Nucleus accumbens (tissue), 56 donors: ENCODE measurements at regions not wholly inside any gene's neighbourhood (a gene's known extent, or its start where the extent isn't known, plus 50 kb on each side); places are given as distances from the start of the nearest gene placed in this dataset.
"Not testable (repeated sequence)": the region's sequence is repeated elsewhere in the genome, so short reads cannot be mapped to it uniquely, and the experiment has no call there.

Experiments
- DNase-seq, 56 donors: peaks; one replicate each; lab custom pipeline; 2025; lab: John Stamatoyannopoulos, UW

DNA sequence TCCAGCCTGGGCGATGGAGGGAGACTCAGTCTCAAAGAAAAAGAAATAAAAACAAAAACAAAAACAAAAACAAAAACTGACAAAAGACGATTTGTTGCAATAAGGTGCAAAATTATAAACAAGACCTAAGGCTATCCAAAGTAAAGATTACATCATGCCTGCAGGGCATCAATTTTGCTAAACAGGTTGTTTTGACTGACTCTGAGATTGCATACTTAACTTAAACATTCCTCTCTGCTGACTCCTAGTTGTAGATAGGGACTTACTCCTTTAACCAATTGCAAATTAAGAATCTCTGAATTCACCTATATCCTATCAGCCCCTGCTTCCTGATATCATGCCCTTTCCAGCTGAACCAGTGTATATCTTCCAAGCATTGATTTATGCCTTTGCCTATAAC, 2687.3 kb downstream of the PCDH7 start:
- no peak for DNase-seq

DNA sequence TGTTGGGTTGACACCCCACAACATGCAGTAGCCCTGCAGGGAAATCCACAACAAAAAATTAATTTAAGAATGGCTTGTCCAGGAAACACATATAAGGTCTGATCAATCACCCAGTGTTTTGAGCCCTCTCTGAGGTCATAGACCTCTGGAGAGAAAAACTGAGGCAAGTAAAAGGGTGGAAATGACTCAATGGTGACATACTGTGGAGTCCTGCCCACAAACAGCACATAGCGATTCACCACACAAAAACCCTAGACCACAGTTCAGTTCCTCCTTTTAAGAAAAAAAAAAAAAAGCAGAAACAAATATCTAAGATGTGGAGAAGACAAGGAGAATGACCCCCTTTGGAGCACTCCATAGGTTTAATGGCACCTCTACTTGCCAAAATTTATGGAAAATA, 2691.0 kb downstream of the PCDH7 start:
- no peak for DNase-seq

DNA sequence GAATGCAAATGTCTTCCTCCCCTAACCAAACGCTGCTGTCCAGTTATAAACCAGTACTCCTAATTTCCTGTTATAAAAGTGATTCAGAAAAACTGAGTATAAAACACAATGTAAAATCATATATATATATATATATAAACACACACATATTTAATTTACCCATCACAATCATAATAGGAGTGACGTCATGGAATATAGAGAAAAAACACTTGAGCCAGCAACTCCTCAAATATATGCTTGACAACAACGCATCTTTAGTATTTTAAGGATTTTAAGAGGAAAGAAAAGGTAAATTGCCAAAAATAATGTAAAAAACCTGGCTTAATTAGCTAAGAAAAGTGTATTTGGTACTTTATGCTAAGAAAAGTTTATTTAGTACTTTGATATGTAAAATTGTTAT, 2701.7 kb downstream of the PCDH7 start:
- no peak for DNase-seq

DNA sequence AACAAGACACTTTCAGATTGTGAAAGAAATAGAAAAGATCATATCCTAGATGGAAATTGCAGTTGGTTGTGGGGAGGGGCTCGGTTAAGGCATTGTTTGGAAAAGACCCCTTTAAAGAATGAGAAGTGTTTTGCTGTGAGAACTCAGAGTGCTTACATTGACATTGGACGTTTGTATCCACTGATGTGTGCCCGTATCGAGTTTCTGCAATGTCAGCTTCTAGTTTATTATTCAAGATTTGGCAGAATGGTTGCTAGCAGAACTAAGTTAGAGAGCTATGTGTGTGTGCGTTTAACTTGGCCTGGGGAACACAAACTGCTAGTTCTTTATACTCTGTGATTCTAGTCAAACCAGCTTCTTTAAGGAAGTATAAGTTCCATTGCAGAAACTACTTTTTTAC, 2702.5 kb downstream of the PCDH7 start:
- DNase-seq = no peak

DNA sequence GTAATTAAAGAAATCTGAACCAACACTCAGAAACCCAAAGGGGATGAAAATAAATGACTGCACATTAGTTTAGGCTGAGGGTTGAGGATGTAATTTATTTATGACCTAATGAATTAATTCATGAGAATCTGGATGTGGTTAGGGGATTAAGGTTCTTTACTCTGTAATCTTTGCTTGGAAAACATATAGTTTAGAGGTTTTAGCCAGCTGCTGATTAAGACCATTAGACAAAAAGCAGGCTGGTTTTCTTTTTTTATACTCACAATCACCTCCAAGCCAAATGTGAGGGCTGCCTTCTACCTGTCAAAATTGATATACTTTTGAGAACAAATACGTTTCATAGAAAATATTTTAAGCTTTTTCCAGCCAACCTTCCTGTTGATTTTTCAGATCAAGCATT, 2705.8 kb downstream of the PCDH7 start:
- DNase-seq = no peak

DNA sequence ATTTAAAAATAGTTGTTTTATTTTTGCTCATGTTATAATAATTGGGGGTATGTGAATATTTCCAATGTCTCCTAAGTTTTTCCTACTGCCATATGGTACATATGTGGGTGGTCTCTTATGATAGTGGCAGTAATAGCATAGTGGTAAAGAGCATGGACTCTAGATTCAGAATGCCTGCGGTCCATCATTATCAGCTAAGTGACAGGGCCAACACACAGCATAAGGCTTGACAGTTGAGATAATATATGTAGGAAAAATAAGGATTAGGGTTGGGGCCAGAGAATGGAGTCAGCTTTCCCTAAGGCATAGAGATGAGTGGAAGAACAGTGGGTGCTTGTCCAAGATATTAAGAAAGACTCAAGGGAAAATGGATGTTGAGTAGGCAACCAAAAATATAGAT, 2707.5 kb downstream of the PCDH7 start:
- no peak for DNase-seq

DNA sequence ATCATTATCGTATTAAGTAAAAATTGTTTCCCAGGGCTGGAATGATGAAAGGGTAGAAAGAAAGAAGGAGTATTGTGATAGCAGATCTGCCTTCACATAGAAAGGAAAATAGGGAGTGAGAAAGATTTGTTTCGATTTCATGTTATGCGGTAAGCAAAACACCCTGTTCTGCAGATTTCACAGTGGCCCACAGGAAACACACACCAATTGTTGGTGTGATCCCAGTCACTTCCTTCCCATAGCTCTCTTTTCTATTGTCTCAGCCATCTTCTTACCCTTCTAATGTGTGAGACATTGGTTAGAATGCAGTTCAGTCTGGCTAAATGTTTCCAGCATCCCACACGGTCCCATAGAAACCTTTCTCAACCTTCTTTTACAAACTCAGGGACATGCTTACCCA, 2709.8 kb downstream of the PCDH7 start:
- DNase-seq = no peak

DNA sequence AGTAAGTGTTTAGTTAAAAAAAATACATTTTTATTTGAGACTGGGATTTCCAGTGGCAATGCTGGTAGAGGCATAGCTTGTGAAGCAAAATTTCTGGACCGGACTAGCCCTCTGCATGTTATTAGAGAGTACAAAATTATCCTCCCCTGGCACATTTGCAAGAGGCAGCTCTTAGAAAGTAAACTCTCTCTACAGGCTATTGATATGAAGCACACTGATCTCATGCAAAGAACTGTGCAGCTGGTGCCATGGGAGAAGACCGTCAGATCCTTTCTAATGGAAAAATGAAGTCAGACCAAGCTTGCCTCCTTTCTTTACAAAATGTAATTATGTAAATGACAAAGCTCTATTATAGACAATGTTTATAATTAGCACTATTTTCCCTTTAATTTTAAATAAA, 2717.2 kb downstream of the PCDH7 start:
- DNase-seq = no peak

DNA sequence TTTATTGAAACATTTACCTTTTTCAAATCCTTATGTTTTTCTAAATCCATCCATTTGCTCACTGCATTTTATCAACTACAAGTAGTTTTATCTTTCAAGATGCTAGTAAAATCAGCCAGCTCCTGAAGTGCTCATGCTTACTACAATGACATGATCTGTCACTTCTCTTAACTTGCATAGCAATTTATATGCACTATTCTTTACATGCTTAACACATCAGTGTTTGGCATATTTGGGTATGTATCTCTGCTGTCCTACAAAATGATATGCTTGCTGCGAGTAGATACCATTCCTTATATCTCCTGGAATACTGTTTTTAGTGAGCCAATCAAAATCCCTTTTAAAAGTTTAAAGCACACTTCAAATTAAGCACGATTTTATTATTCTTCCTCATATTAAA, 2726.8 kb downstream of the PCDH7 start:
- DNase-seq = no peak

DNA sequence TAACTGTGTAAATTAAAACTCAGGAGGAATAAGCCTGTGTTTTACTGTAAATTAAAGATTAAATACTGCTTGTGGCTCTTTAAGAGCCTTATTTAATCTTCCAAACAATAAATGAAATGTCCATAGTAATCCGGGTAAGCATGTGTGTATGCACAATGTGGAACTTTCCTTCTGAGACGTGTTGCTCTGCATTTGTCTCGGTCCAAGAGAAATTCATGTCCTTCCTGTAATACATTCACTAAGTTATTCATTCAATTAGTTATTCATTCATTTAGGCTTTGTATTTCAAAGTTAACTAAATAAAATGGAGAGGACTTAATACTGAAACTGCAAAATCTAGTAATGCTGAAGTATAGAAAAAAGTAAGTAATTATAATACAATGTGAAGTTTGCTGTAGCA, 2728.8 kb downstream of the PCDH7 start:
- DNase-seq = no peak

DNA sequence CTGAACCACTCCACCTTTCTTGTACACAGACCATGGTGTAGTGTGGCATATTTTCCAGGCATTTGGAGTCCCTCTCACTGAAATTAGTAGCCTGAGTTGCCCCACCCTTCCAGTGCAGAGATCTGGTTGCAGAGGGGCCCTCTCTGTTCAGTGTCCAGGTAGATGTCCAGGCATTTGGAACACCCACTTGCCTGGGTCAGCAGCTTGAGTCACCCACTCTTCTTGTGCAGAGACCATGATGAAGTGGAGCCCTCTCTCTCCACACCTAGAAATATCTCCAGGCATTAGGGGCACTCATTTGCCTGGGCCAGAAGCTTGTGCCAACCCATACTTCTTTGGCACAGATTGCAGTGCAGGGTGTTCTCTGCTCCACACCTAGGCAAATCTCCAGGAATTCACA, 2733.3 kb downstream of the PCDH7 start:
- no peak for DNase-seq

DNA sequence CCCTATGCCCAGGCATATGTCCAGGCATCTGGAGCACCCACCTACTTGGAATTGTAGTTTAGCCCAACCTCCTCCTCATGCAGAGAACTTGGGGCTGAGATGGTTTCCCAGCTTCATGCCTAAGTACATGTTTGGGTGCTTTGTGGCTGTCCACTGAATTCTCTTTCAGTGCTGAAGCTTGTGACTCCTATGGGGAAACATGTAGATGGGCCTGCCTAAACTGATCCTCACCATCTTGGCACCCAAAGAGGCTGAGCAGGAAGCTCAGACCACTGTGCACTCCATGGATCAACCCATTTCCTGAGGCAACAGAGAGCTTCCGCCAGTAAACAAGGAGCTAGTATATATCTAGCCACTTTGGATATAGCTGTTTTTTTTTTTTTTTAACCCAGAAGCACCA, 2733.7 kb downstream of the PCDH7 start:
- no peak for DNase-seq

DNA sequence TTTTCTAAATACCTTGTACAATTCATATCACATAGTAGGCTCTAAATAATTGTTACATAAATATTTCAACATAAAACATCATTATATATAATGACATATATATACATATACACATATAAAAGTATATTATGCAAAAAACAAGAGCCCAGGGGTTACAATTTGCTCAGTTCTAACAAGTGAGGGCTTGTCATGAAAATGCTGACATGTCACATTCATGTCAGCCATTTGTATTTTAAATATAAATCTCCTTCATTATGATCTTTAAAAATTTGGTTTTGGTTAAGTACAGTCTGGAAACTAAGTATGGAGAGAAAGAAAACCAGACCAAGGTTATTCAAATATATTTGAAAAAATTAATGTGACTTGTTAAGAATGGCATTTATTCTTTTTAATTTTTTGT, 2745.4 kb downstream of the PCDH7 start:
- DNase-seq = no peak

DNA sequence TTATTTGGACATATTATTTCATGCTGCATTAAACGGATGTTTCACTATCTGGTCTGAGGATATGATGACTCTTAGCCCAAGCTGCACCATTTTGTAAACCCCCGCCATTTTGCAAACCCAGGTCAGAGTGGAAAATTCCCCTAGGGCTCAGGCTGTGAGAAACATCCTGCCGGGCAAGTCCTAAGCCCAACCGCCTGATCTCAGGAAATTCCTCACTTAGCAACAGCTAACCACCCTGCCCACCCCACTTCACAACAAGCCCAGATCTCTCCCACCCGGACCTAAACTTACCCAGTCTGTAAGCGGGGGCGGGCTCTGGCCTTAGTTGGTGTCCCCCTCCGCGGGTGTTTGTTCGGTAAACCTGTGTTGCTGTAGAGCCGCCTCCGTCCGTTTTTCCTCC, 2747.1 kb downstream of the PCDH7 start:
- no peak for DNase-seq

DNA sequence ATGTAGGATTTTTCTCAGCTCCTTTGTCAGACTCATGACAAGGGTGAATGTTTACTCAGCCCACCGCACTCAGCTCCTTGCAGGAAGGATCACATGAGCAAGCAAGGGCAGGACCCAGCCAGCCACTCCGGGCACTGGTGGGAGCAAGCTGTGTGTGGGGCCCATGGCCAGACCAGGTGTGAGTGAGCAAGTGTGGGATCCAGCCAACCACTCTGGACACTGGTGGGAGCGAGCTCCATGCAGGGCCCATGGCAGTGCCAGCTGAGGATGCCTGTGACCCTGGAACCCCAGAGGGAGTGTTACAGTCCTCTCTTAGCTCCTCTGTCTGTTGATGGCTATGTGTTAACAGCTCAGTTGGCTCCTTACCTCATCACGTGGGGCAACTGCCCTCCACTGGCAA, 2750.6 kb downstream of the PCDH7 start:
- DNase-seq = no peak

DNA sequence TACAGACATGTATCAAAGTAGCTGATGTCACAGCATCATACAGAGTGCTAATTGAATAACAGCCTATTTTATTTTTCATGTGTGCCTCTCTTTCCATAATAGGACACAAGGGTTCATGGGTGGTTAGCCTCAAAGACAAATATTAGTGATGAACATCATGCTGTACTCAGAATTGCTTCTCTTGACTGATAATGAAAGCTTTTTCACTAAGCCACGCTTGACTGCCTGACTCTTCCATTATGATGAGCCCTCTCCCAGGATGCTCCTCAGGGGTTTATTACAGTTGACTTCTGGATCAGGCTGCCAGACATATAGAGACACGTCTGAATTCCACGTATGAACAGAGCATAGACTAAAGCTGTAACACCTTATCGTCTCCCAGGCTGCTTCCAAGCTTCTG, 2757.5 kb downstream of the PCDH7 start:
- DNase-seq = no peak

DNA sequence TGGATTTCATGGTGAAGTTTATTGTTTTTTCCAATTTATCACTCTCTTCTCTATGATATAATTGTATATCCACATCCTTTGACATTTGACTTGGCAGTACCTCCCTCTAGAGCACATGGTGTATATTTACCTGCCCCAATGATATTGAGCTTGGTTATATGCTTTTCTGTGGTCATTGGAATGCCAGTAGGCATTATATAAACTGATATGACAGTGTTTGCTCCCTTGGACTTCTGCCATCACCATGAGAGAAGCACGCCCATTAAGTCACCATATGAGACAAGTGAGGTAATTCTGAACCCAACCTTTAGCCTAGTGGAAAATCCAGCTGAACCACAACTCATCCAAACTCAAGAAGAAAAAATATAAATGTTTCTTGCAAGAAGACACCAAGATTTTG, 2761.5 kb downstream of the ARAP2 start:
- no peak for DNase-seq

DNA sequence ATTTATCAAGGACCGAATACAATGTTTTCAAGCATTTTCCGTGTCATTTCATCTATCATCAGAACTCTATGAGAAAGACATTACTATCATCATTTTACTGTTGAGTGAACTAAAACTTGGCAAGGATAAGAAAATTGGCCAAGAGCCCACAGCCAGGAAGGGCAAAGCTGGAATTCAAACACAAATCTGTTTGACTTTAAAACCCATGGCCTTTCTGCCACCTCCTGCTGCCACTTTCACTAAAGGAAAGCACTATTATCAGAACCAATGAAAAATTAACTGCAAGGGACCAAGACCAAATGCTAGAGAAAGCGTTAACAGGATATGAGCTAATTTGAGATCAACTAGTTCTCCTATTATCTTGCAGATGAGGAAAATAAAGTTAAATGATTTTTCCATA, 2759.2 kb downstream of the ARAP2 start:
- DNase-seq = no peak

DNA sequence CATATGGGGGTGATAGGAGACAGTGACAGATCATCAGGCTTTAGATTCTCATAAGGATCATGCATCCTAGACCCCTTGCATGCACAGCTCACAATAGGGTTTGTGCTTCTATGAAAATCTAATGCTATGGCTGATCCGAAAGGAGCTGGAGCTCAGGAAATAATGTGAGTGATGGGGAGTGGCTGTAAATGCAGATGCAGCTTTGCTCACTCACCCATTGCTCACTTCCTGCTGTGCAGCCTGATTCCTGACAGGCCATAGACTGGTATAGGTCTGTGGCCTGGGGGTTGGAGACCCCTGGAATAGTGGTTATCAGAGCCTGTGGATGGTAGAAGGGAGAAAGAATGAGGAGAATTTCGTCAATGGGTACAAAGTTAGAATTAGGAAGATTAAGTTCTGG, 2751.1 kb downstream of the ARAP2 start:
- DNase-seq = no peak

DNA sequence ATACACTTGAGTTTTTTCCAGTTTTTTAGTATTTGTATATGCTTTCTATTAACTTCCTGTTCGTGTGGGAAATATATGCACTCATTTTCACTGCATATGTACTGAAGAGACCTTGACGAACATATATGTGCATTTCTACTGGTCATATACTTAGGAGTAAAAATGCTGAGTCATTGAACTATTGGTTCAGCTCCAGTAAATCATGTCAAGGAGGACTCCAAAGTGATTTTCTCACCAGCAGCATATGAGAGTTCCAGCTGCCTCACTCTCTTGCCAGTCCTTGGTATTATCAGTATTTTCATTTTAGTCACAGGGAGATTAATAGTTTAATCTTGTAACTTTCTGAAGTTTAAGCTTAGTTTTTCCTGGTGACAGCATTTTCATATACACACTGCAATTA, 2750.2 kb downstream of the ARAP2 start:
- DNase-seq = no peak

DNA sequence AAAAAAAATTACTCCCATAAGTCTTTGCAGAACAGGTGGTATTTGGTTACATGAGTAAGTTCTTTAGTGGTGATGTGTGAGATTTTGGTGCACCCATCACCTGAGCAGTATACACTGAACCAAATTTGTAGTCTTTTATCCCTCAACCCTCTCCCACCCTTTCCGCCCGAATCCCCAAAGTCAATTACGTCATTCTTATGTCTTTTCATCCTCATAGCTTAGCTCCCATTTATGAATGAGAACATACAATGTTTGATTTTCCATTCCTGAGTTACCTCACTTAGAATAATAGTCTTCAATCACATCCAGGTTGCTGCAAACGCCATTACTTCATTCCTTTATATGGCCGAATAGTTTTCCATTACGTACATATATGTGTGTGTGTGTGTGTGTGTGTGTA, 2742.7 kb downstream of the ARAP2 start:
- DNase-seq = not testable (repeated sequence)

DNA sequence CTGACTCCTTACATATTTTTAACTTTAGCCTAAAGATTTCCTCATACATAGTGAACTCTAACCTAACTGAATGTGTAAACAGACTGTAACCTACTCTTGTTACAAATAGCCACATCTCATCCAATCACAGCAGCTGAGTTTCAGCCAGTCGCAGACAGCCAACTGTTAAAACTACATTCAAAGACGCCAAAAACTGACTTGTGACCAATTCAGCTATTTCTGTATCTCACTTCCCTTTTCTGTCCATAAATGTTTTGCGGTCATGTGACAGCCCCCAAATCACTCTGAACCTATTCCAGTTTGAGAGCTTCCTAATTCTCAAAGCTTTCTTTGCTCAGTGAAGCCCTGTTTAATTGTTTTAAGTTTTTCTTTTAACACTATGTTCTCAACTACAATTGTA, 2731.9 kb downstream of the ARAP2 start:
- DNase-seq = no peak

DNA sequence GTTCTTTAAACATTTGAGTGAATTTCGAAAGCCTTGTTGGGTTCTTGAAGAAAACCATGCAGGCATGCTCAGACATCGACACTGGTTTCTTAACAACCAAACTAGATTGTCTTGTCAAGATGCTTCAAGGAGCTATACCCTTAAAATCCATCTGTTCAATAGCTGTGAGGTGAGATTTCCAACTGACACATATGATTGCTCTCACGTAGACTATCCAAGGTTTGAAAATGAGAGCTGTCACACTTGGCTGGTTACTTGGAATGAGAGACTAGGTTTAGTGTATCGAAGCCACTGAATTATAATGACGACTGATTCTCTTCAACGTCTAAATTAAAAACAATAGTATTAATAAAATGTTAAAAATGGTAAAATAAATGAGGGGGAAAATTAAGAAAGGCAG, 2725.5 kb downstream of the ARAP2 start:
- DNase-seq = no peak

DNA sequence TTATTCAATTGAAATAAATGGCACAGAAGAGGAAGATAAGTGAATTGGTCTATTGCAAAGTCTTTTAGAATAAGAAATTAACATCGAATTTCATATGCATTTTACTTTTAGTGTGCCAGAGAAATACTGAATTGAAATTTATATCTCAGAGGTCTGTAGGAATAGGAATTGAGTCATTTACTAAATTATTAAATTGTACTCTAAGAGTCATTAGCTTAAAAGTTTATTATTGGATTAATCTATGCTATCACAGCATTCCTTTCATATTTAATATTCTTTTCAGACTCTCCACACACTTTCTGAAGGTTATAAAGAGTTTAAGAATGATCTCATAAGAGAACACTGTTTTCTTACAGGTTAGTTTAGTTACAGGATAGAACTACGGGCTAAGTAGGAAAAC, 2711.5 kb downstream of the ARAP2 start:
- no peak for DNase-seq
